Tibial artery (tissue), 4 donors: ENCODE measurements at regions not wholly inside any gene's neighbourhood (a gene's known extent, or its start where the extent isn't known, plus 50 kb on each side); places are given as distances from the start of the nearest gene placed in this dataset.

Source experiments
- DNase-seq, 2 donors: peaks; one replicate each; pipeline ENCODE4 v3.0.0-alpha.2; 2019
- H3K27ac ChIP-seq, 2 donors: fragments of 200-600 bp; sonication (generic) in 1 of 2; 1 replicate in 1 of 2; 2 replicates in 1 of 2; pipeline ENCODE4 v1.5.1; 2018 to 2019; ENCODE audit warnings: mild to moderate bottlenecking in 1 of 2
- H3K27me3 ChIP-seq, 2 donors: fragments of 200-600 bp; sonication (generic) in 1 of 2; one replicate each; pipeline versions ENCODE4 v1.5.1 to v1.6.0; 2016 to 2019
- H3K36me3 ChIP-seq, 3 donors: fragments of 200-600 bp; sonication (generic) in 2 of 3; one replicate each; pipeline ENCODE4 v1.5.1; 2016 to 2019; ENCODE audit warnings: mild to moderate bottlenecking in 2 of 3
- H3K4me1 ChIP-seq, 4 donors: fragments of 200-600 bp; sonication (generic) in 2 of 4; 1 replicate in 3 of 4; 2 replicates in 1 of 4; pipeline ENCODE4 v1.5.1; 2016 to 2019
- H3K4me3 ChIP-seq, 2 donors: fragments of 200-600 bp; sonication (generic) in 1 of 2; 1 replicate in 1 of 2; 2 replicates in 1 of 2; pipeline ENCODE4 v1.5.1; 2018 to 2019; ENCODE audit warnings: mild to moderate bottlenecking in 2 of 2
- H3K9me3 ChIP-seq, 3 donors: fragments of 200-600 bp; sonication (generic) in 1 of 3; one replicate each; pipeline ENCODE4 v1.5.1; 2016 to 2019
- intact Hi-C: fragments of 100-400 bp; cut with DNase I; formaldehyde crosslinking; loops from one replicate; pipeline ENCODE4 v1.15.0; 2023; ENCODE audit warnings: low total_unique reads
- TF ChIP-seq, protein P1 (sequence below), 2 experiments: fragments of 200-600 bp in 1 of 2; fragments of 450-650 bp in 1 of 2; IDR thresholded peaks; one replicate each; pipeline ENCODE4 v1.5.1; 2017 to 2019; ENCODE audit warnings: antibody characterized with exemption in 2 of 2, mild to moderate bottlenecking in 1 of 2, moderate library complexity in 1 of 2

DNA sequence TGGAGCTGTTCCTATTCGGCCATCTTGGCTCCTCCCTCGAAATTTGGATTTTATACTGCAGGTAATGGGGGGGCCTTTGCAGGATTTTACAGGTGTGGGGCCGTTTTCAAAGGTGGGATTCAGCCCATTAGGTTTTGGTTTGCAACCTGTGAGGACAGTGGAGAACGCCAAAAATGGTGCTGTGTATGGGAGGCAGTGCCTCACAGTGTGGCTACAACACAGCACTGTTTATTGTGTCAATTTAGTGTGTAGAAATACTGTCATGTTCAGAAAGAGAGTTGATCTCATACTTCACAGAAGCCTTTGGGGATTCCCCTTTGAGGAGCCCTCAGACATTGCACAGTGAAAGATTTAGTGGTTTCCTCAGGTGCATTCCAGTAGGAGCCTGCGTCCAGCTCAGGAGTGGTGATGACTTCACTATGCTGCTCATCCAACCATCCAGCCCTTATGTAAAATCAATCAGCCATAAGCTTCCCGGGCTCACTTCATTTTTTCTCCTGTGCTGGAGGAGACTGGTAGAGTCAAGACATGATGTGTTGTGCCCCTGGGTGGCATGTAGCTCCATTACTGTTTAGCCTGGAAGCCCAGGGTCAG is 92.7 kb upstream of the PRMT8 start:
- DNase-seq, result no peak
- TF ChIP-seq, protein P1, sequence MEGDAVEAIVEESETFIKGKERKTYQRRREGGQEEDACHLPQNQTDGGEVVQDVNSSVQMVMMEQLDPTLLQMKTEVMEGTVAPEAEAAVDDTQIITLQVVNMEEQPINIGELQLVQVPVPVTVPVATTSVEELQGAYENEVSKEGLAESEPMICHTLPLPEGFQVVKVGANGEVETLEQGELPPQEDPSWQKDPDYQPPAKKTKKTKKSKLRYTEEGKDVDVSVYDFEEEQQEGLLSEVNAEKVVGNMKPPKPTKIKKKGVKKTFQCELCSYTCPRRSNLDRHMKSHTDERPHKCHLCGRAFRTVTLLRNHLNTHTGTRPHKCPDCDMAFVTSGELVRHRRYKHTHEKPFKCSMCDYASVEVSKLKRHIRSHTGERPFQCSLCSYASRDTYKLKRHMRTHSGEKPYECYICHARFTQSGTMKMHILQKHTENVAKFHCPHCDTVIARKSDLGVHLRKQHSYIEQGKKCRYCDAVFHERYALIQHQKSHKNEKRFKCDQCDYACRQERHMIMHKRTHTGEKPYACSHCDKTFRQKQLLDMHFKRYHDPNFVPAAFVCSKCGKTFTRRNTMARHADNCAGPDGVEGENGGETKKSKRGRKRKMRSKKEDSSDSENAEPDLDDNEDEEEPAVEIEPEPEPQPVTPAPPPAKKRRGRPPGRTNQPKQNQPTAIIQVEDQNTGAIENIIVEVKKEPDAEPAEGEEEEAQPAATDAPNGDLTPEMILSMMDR (IDR thresholded peaks at IDR 0.05), result no peak
- intact Hi-C loops, result no loop called here
- peaks cover 0 to 17% of the 10 kb centered on the region in 2 donors for H3K27me3 ChIP-seq
- no peaks in the 10 kb centered on the region for H3K36me3 ChIP-seq
- no peaks in the 10 kb centered on the region for H3K4me1 ChIP-seq
- no peak overlapping the region for H3K27ac ChIP-seq
- H3K9me3 ChIP-seq, result no peaks in the 10 kb centered on the region
- no peak overlapping the region for H3K4me3 ChIP-seq

GRCh38 chr12:3405821-3406220 is 85.2 kb upstream of the PRMT8 start:
- Histone ChIP-seq H3K36me3 (no peaks in the 10 kb centered on the region), H3K27ac (no peak overlapping the region), H3K27me3 (no peaks in the 10 kb centered on the region), H3K4me3 (no peak overlapping the region), H3K4me1 (no peaks in the 10 kb centered on the region), H3K9me3 (peaks cover 0 to 35% (median 34%) of the 10 kb centered on the region in 3 donors)
- intact Hi-C loops, result no loop called here
- TF ChIP-seq, protein P1 (IDR thresholded peaks at IDR 0.05), result no peak
- DNase-seq, result no peak

DNA sequence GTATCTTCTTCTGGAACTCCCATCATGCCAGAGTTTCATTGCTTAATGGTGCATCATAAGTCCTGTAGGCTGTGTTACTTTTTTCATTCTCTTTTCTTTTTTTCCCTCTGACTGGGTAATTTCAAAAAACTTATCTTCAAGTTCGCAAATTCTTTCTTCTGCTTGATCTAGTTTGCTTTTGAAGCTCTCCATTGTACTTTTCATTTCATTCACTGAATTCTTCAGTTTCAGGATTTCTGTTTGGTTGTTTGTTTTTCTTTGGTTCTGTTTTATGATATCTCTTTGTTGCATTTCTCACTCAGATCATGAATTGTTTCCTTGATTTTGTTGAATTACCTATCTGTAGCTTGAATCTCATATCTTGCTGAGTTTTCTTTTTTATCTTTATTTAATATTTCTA is 83.3 kb upstream of the PRMT8 start:
- Histone ChIP-seq H3K36me3 (no peaks in the 10 kb centered on the region), H3K4me3 (no peak overlapping the region), H3K27ac (no peak overlapping the region), H3K4me1 (no peaks in the 10 kb centered on the region), H3K9me3 (peaks cover 0 to 35% (median 34%) of the 10 kb centered on the region in 3 donors), H3K27me3 (no peaks in the 10 kb centered on the region)
- TF ChIP-seq, protein P1 (IDR thresholded peaks at IDR 0.05), result no peak
- intact Hi-C loops, result no loop called here
- no peak for DNase-seq

GRCh38 chr12:3409662-3410061 is 81.3 kb upstream of the PRMT8 start:
- Histone ChIP-seq H3K27me3 (no peaks in the 10 kb centered on the region), H3K36me3 (no peaks in the 10 kb centered on the region), H3K9me3 (peaks cover 0 to 39% (median 36%) of the 10 kb centered on the region in 3 donors), H3K4me1 (no peaks in the 10 kb centered on the region), H3K27ac (no peak overlapping the region), H3K4me3 (no peak overlapping the region)
- no peak for DNase-seq
- TF ChIP-seq, protein P1 (IDR thresholded peaks at IDR 0.05), result no peak
- intact Hi-C loops, result no loop called here

GRCh38 chr12:3416159-3416558 is 74.8 kb upstream of the PRMT8 start:
- H3K36me3 ChIP-seq, result no peaks in the 10 kb centered on the region
- intact Hi-C loops, result no loop called here
- DNase-seq, result no peak
- H3K27me3 ChIP-seq, result peaks cover 0 to 16% of the 10 kb centered on the region in 2 donors
- no peak overlapping the region for H3K27ac ChIP-seq
- H3K9me3 ChIP-seq, result peaks cover 0 to 7% (median 4%) of the 10 kb centered on the region in 3 donors
- TF ChIP-seq, protein P1 (IDR thresholded peaks at IDR 0.05), result no peak
- H3K4me1 ChIP-seq, result peaks cover 0 to 1% (median 0%) of the 10 kb centered on the region in 4 donors
- H3K4me3 ChIP-seq, result no peak overlapping the region
